GM23248 (cell line): ENCODE measurements at regions not wholly inside any gene's neighbourhood (a gene's known extent, or its start where the extent isn't known, plus 50 kb on each side); places are given as distances from the start of the nearest gene placed in this dataset.
"Not testable (repeated sequence)": the region's sequence is repeated elsewhere in the genome, so short reads cannot be mapped to it uniquely, and the experiment has no call there.

Source experiments
- DNase-seq: peaks from one replicate; pipeline ENCODE4 v3.0.0-alpha.2; 2015
- H2AFZ ChIP-seq: fragments of 200-600 bp; sonication (generic); 2 replicates; pipeline ENCODE4 v1.6.1; 2016; ENCODE audit warnings: antibody characterized with exemption
- H3F3A ChIP-seq: fragments of 200-600 bp; sonication (generic); 2 replicates; pipeline ENCODE4 v1.6.1; 2016; ENCODE audit warnings: mild to moderate bottlenecking, antibody characterized with exemption, mixed run types; ENCODE audit not compliant: insufficient read depth
- H3K27ac ChIP-seq: fragments of 200-600 bp; sonication (generic); 2 replicates; pipeline ENCODE4 v1.5.1; 2016; ENCODE audit warnings: mild to moderate bottlenecking
- H3K27me3 ChIP-seq: fragments of 200-600 bp; sonication (generic); replicated peaks from 2 replicates; pipeline ENCODE4 v1.6.1; 2016; ENCODE audit warnings: mild to moderate bottlenecking; ENCODE audit not compliant: insufficient read depth
- H3K36me3 ChIP-seq: fragments of 200-600 bp; sonication (generic); 2 replicates; pipeline ENCODE4 v1.6.1; 2016; ENCODE audit warnings: low read depth, mild to moderate bottlenecking
- H3K4me1 ChIP-seq: fragments of 200-600 bp; sonication (generic); 2 replicates; pipeline ENCODE4 v1.6.1; 2016; ENCODE audit warnings: mild to moderate bottlenecking; ENCODE audit not compliant: insufficient read depth
- H3K4me2 ChIP-seq: fragments of 200-600 bp; sonication (generic); one replicate; pipeline ENCODE4 v1.6.1; 2016; ENCODE audit warnings: mild to moderate bottlenecking; ENCODE audit not compliant: unreplicated experiment
- H3K4me3 ChIP-seq: fragments of 200-600 bp; sonication (generic); 2 replicates; pipeline ENCODE4 v1.5.1; 2016; ENCODE audit warnings: mild to moderate bottlenecking
- H3K79me2 ChIP-seq: fragments of 200-600 bp; sonication (generic); 2 replicates; pipeline ENCODE4 v1.6.1; 2016; ENCODE audit warnings: mild to moderate bottlenecking; ENCODE audit not compliant: insufficient read depth
- H3K9ac ChIP-seq: fragments of 200-600 bp; sonication (generic); 2 replicates; pipeline ENCODE4 v1.6.1; 2016; ENCODE audit warnings: mild to moderate bottlenecking
- H3K9me2 ChIP-seq: fragments of 200-600 bp; sonication (generic); 2 replicates; pipeline ENCODE4 v1.6.1; 2016; ENCODE audit warnings: mixed run types, mild to moderate bottlenecking, moderate library complexity; ENCODE audit not compliant: insufficient read depth
- H3K9me3 ChIP-seq: fragments of 200-600 bp; sonication (generic); one replicate; pipeline ENCODE4 v1.6.1; 2017; ENCODE audit warnings: low read depth
- H4K20me1 ChIP-seq: fragments of 200-600 bp; sonication (generic); 2 replicates; pipeline ENCODE4 v1.6.0; 2016; ENCODE audit not compliant: insufficient read depth
- EZH2 ChIP-seq: fragments of 200-600 bp; sonication (generic); IDR thresholded peaks from 2 replicates; pipeline ENCODE4 v1.6.1; 2018; ENCODE audit warnings: antibody characterized with exemption, mild to moderate bottlenecking; ENCODE audit not compliant: insufficient read depth, poor library complexity, severe bottlenecking
- EZH2phosphoT487 ChIP-seq: fragments of 200-600 bp; sonication (generic); IDR thresholded peaks from 2 replicates; pipeline ENCODE4 v1.6.1; 2018; ENCODE audit warnings: antibody characterized with exemption, moderate library complexity, mild to moderate bottlenecking, low read depth; ENCODE audit not compliant: insufficient read depth
- WGBS, 2 experiments: methylation state at CpG; one replicate each; pipeline ENCODE4 v1.1.6; 2015 to 2017; ENCODE audit warnings: low lambda C conversion rate in 2 of 2, low coverage in 1 of 2; ENCODE audit errors: missing lambda C conversion rate in 2 of 2; 5-methylcytosine and 5-hydroxymethylcytosine counted together
- in situ Hi-C: fragments of 300-500 bp; cut with MboI; formaldehyde crosslinking; loops from 2 replicates; pipeline ENCODE4 v1.15.0; 2020

- in situ Hi-C loops: no loop called here
- H3K4me1 ChIP-seq: no peaks in the 10 kb centered on the region
- no peaks in the 10 kb centered on the region for H3K9me3 ChIP-seq
- H3K9me2 ChIP-seq: no peaks in the 10 kb centered on the region
- H3K79me2 ChIP-seq: no peaks in the 10 kb centered on the region
- H3K27ac ChIP-seq: no peak overlapping the region
- no peaks in the 10 kb centered on the region for H3K27me3 ChIP-seq
- DNase-seq: no peak
- no peaks in the 10 kb centered on the region for H4K20me1 ChIP-seq
- H2AFZ ChIP-seq: no peak overlapping the region
- 57% methylated on average over 4 of the region's 4 CpGs for WGBS, 2 experiments
- H3K4me2 ChIP-seq: no peak overlapping the region
- H3K9ac ChIP-seq: no peak overlapping the region
- H3K4me3 ChIP-seq: no peak overlapping the region
- H3F3A ChIP-seq: no peaks in the 10 kb centered on the region
- TF ChIP-seq EZH2phosphoT487 (no peak), EZH2 (no peak)
- H3K36me3 ChIP-seq: no peaks in the 10 kb centered on the region
These were observed 149.0 kb downstream of the CXXC4 start for GRCh38 chr4:104345598-104346242.

- no peak for DNase-seq
- TF ChIP-seq EZH2: no peak
- TF ChIP-seq EZH2phosphoT487: no peak
- in situ Hi-C loops: no loop called here
These were observed 150.2 kb downstream of the CXXC4 start for GRCh38 chr4:104344342-104344980.

GRCh38 chr4:104334410-104334809 is 160.3 kb downstream of the CXXC4 start:
- Histone ChIP-seq H3K4me1 (no peaks in the 10 kb centered on the region), H3K79me2 (no peaks in the 10 kb centered on the region), H3K27me3 (no peaks in the 10 kb centered on the region), H3K27ac (no peak overlapping the region), H3K36me3 (no peaks in the 10 kb centered on the region), H3K9me3 (no peaks in the 10 kb centered on the region), H3K9ac (no peak overlapping the region), H3K4me2 (no peak overlapping the region), H2AFZ (no peak overlapping the region), H4K20me1 (no peaks in the 10 kb centered on the region), H3K9me2 (no peaks in the 10 kb centered on the region; the same call in 1 of the 2 replicates), H3K4me3 (no peak overlapping the region), H3F3A (no peaks in the 10 kb centered on the region)
- no peak for DNase-seq
- no peak for TF ChIP-seq EZH2phosphoT487
- TF ChIP-seq EZH2: no peak
- in situ Hi-C loops: no loop called here

More at GRCh38 chr4:104344342-104344980, 150.2 kb downstream of the CXXC4 start:
- Histone ChIP-seq H3F3A (no peaks in the 10 kb centered on the region), H3K9ac (no peak overlapping the region), H3K27me3 (no peaks in the 10 kb centered on the region), H2AFZ (no peak overlapping the region), H4K20me1 (no peaks in the 10 kb centered on the region), H3K4me3 (no peak overlapping the region), H3K9me3 (no peaks in the 10 kb centered on the region), H3K9me2 (no peaks in the 10 kb centered on the region), H3K27ac (no peak overlapping the region), H3K36me3 (no peaks in the 10 kb centered on the region), H3K79me2 (no peaks in the 10 kb centered on the region), H3K4me1 (no peaks in the 10 kb centered on the region), H3K4me2 (no peak overlapping the region)
- 39 to 46% methylated on average over 10 to 11 of the region's 11 CpGs for WGBS, 2 experiments

GRCh38 chr4:104330125-104330905 is 164.4 kb downstream of the CXXC4 start:
- H3K9ac ChIP-seq: no peak overlapping the region

GRCh38 chr4:104326991-104327694 is 167.6 kb downstream of the CXXC4 start:
- H4K20me1 ChIP-seq, H2AFZ ChIP-seq, H3K4me2 ChIP-seq, DNase-seq, H3K79me2 ChIP-seq, H3F3A ChIP-seq, H3K4me1 ChIP-seq, H3K27ac ChIP-seq, H3K9me2 ChIP-seq, H3K4me3 ChIP-seq, in situ Hi-C loops, H3K9ac ChIP-seq, H3K9me3 ChIP-seq, H3K27me3 ChIP-seq, H3K36me3 ChIP-seq: not testable (repeated sequence)
- 31 to 33% methylated on average over 12 of the region's 12 CpGs for WGBS, 2 experiments

More at GRCh38 chr4:104330125-104330905, 164.4 kb downstream of the CXXC4 start:
- H3K79me2 ChIP-seq: no peaks in the 10 kb centered on the region
- 11 to 13% methylated on average over 6 of the region's 6 CpGs for WGBS, 2 experiments
- H3K4me3 ChIP-seq: no peak overlapping the region
- no peaks in the 10 kb centered on the region for H3K27me3 ChIP-seq
- H3K27ac ChIP-seq: no peak overlapping the region
- no peaks in the 10 kb centered on the region for H3K9me2 ChIP-seq
- H3K9me3 ChIP-seq: no peaks in the 10 kb centered on the region
- no peak overlapping the region for H3K4me2 ChIP-seq
- H4K20me1 ChIP-seq: no peaks in the 10 kb centered on the region
- H3F3A ChIP-seq: no peaks in the 10 kb centered on the region
- in situ Hi-C loops: no loop called here
- H3K36me3 ChIP-seq: no peaks in the 10 kb centered on the region
- DNase-seq: no peak
- no peaks in the 10 kb centered on the region for H3K4me1 ChIP-seq
- TF ChIP-seq EZH2: no peak
- no peak for TF ChIP-seq EZH2phosphoT487
- no peak overlapping the region for H2AFZ ChIP-seq
